OCI-LY7 (cell line): ENCODE measurements at regions not wholly inside any gene's neighbourhood (a gene's known extent, or its start where the extent isn't known, plus 50 kb on each side); places are given as distances from the start of the nearest gene placed in this dataset.

Experiments used
- BruUV-seq: library from RNA; stranded (reverse); fragments of 400-500 nt; replicated peaks from 2 replicates; lab custom pipeline; 2021; lab: Mats Ljungman, UMichigan
- CTCF ChIA-PET: fragments of 300-600 bp; sonication (Branson Sonifier 250); formaldehyde crosslinking; loops from one replicate; lab custom pipeline; 2022; ENCODE audit warnings: antibody characterized with exemption; ENCODE audit not compliant: unreplicated experiment; lab: Charles Lee
- POLR2A ChIA-PET: fragments of 300-600 bp; sonication (Branson Sonifier 250); formaldehyde crosslinking; loops from one replicate; lab custom pipeline; 2022; ENCODE audit warnings: antibody characterized with exemption; lab: Charles Lee
- DNase-seq: peaks from one replicate; pipeline ENCODE4 v3.0.0-alpha.2; 2015; ENCODE audit warnings: low spot score
- H2AFZ ChIP-seq: fragments of 200-600 bp; sonication (generic), shearing (Covaris generic); 2 replicates; pipeline ENCODE4 v1.6.1; 2014; ENCODE audit warnings: mild to moderate bottlenecking, antibody characterized with exemption, low read length, moderate library complexity
- H3K27ac ChIP-seq: fragments of 200-600 bp; sonication (generic); 2 replicates; pipeline ENCODE4 v1.5.1; 2014; ENCODE audit warnings: mixed run types, low read depth, mild to moderate bottlenecking, moderate library complexity, low read length, inconsistent platforms; ENCODE audit not compliant: poor library complexity, severe bottlenecking
- H3K36me3 ChIP-seq: fragments of 200-600 bp; sonication (generic); 2 replicates; pipeline ENCODE4 v1.6.1; 2014; ENCODE audit warnings: mild to moderate bottlenecking, antibody characterized with exemption, low read length, moderate library complexity, mixed read lengths; ENCODE audit not compliant: insufficient read depth
- H3K4me1 ChIP-seq: fragments of 200-600 bp; sonication (generic); 2 replicates; pipeline ENCODE4 v1.5.1; 2014; ENCODE audit warnings: mild to moderate bottlenecking, low read length; ENCODE audit not compliant: insufficient read depth, poor library complexity, severe bottlenecking
- H3K4me2 ChIP-seq: fragments of 200-600 bp; sonication (generic); 2 replicates; pipeline ENCODE4 v1.6.1; 2014; ENCODE audit warnings: mild to moderate bottlenecking, low read length
- H3K4me3 ChIP-seq: fragments of 200-600 bp; sonication (generic); 2 replicates; pipeline ENCODE4 v1.5.1; 2014; ENCODE audit warnings: mild to moderate bottlenecking, low read depth, low read length; ENCODE audit not compliant: poor library complexity, severe bottlenecking
- H3K79me2 ChIP-seq: fragments of 200-600 bp; sonication (generic); 2 replicates; pipeline ENCODE4 v1.6.1; 2016; ENCODE audit warnings: low read depth, mild to moderate bottlenecking, low read length, moderate library complexity, mixed read lengths; ENCODE audit not compliant: insufficient read depth
- H3K9me2 ChIP-seq: fragments of 200-600 bp; sonication (generic); 2 replicates; pipeline ENCODE4 v1.6.1; 2016; ENCODE audit warnings: mild to moderate bottlenecking, low read length, mixed read lengths; ENCODE audit not compliant: insufficient read depth
- H3K9me3 ChIP-seq: fragments of 200-600 bp; sonication (generic); 2 replicates; pipeline ENCODE4 v1.6.1; 2014; ENCODE audit warnings: mild to moderate bottlenecking, mixed run types, low read length, mixed read lengths
- H4K20me1 ChIP-seq: fragments of 200-600 bp; sonication (generic); 2 replicates; pipeline ENCODE4 v1.6.1; 2014; ENCODE audit warnings: mild to moderate bottlenecking, antibody characterized with exemption, low read length, moderate library complexity, mixed read lengths; ENCODE audit not compliant: insufficient read depth
- CTCF ChIP-seq: fragments of 200-600 bp; sonication (generic); conservative IDR thresholded peaks from 2 replicates; pipeline ENCODE4 v1.5.1; 2014; ENCODE audit warnings: mild to moderate bottlenecking, antibody characterized with exemption, low read length, moderate library complexity, mixed read lengths
- EZH2phosphoT487 ChIP-seq: fragments of 200-600 bp; sonication (generic); IDR thresholded peaks from 2 replicates; pipeline ENCODE4 v1.6.1; 2018; ENCODE audit warnings: low read depth, borderline replicate concordance, mild to moderate bottlenecking, mixed run types, antibody characterized with exemption, low read length, moderate library complexity, mixed read lengths
- intact Hi-C: fragments of 100-400 bp; cut with micrococcal nuclease; formaldehyde crosslinking; loops from one replicate; pipeline ENCODE4 v1.10.0; 2022; ENCODE audit not compliant: unreplicated experiment

- H3K79me2 ChIP-seq, result no peaks in the 10 kb centered on the region
- H3K36me3 ChIP-seq, result no peaks in the 10 kb centered on the region
- intact Hi-C loops, result no loop called here
- H3K9me2 ChIP-seq, result no peaks in the 10 kb centered on the region
- CTCF ChIA-PET, result no interaction called here
- DNase-seq, result no peak
- H3K9me3 ChIP-seq, result no peaks in the 10 kb centered on the region
- H3K4me1 ChIP-seq, result no peaks in the 10 kb centered on the region
- no TSS peak for BruUV-seq
- no peak overlapping the region for H3K27ac ChIP-seq
- POLR2A ChIA-PET, result no interaction called here
- H2AFZ ChIP-seq, result no peak overlapping the region
- no peak overlapping the region for H3K4me3 ChIP-seq
- TF ChIP-seq CTCF (no peak), EZH2phosphoT487 (no peak)
- no peaks in the 10 kb centered on the region for H4K20me1 ChIP-seq
- H3K4me2 ChIP-seq, result no peak overlapping the region
Measured at GRCh38 chr20:40109136-40109535, 579.9 kb downstream of the MAFB start.

- Histone ChIP-seq H3K9me2 (no peaks in the 10 kb centered on the region), H3K9me3 (no peaks in the 10 kb centered on the region), H4K20me1 (no peaks in the 10 kb centered on the region), H3K36me3 (no peaks in the 10 kb centered on the region), H2AFZ (no peak overlapping the region), H3K27ac (no peak overlapping the region), H3K4me3 (no peak overlapping the region), H3K4me2 (no peak overlapping the region), H3K79me2 (no peaks in the 10 kb centered on the region), H3K4me1 (no peaks in the 10 kb centered on the region)
- ChIA-PET CTCF (no interaction called here), POLR2A (no interaction called here)
- no peak for DNase-seq
- no TSS peak for BruUV-seq
- no peak for TF ChIP-seq EZH2phosphoT487
- TF ChIP-seq CTCF, result no peak
- intact Hi-C loops, result no loop called here
Measured at GRCh38 chr20:40108321-40108720, 580.7 kb downstream of the MAFB start.

GRCh38 chr20:40104959-40105358 is 584.1 kb downstream of the MAFB start:
- no TSS peak for BruUV-seq
- Histone ChIP-seq H4K20me1 (no peaks in the 10 kb centered on the region), H3K79me2 (no peaks in the 10 kb centered on the region), H3K4me2 (no peak overlapping the region), H3K9me3 (no peaks in the 10 kb centered on the region), H3K36me3 (no peaks in the 10 kb centered on the region), H3K4me1 (no peaks in the 10 kb centered on the region), H3K27ac (no peak overlapping the region), H2AFZ (no peak overlapping the region), H3K4me3 (no peak overlapping the region), H3K9me2 (no peaks in the 10 kb centered on the region)
- DNase-seq, result no peak
- intact Hi-C loops, result no loop called here
- no peak for TF ChIP-seq CTCF
- no peak for TF ChIP-seq EZH2phosphoT487
- ChIA-PET POLR2A (no interaction called here), CTCF (no interaction called here)
